MCF 10A (cell line): ENCODE measurements at regions not wholly inside any gene's neighbourhood (a gene's known extent, or its start where the extent isn't known, plus 50 kb on each side); places are given as distances from the start of the nearest gene placed in this dataset.

Experiments
- BruUV-seq: library from RNA; stranded (reverse); fragments of 400-500 nt; replicated peaks from 2 replicates; lab custom pipeline; 2021; lab: Mats Ljungman, UMichigan
- CTCF ChIA-PET: fragments of 300-600 bp; sonication (Branson Sonifier 250); formaldehyde crosslinking; extraction: SDS; loops from one replicate; lab custom pipeline; 2021; ENCODE audit warnings: antibody characterized with exemption, inconsistent platforms; lab: Yijun Ruan, JAX
- POLR2A ChIA-PET: fragments of 300-600, 350-650 bp; sonication (Branson Sonifier 250); formaldehyde crosslinking; extraction: SDS; loops from one replicate; lab custom pipeline; 2020; ENCODE audit warnings: antibody characterized with exemption, inconsistent platforms; lab: Yijun Ruan, JAX
- DNase-seq: peaks from one replicate; pipeline ENCODE4 v3.0.0-alpha.2; 2018; ENCODE audit not compliant: unreplicated experiment
- H3K27ac Mint-ChIP-seq: one replicate; pipeline ENCODE4 v1.8.0; 2022; ENCODE audit warnings: mild to moderate bottlenecking, low read depth, mixed read lengths; ENCODE audit not compliant: unreplicated experiment
- H3K27me3 Mint-ChIP-seq: one replicate; pipeline ENCODE4 v1.8.0; 2022; ENCODE audit warnings: mixed read lengths; ENCODE audit not compliant: insufficient read depth, unreplicated experiment
- H3K36me3 Mint-ChIP-seq: one replicate; pipeline ENCODE4 v1.8.0; 2022; ENCODE audit warnings: mild to moderate bottlenecking, moderate library complexity, mixed read lengths; ENCODE audit not compliant: insufficient read depth, unreplicated experiment
- H3K4me1 Mint-ChIP-seq: one replicate; pipeline ENCODE4 v1.8.0; 2022; ENCODE audit warnings: mixed read lengths; ENCODE audit not compliant: insufficient read depth, unreplicated experiment
- H3K4me3 Mint-ChIP-seq: one replicate; pipeline ENCODE4 v1.8.0; 2022; ENCODE audit warnings: mild to moderate bottlenecking, moderate library complexity, mixed read lengths; ENCODE audit not compliant: unreplicated experiment
- H3K9me3 Mint-ChIP-seq: one replicate; pipeline ENCODE4 v1.8.0; 2022; ENCODE audit warnings: mixed read lengths; ENCODE audit not compliant: unreplicated experiment
- intact Hi-C: fragments of 100-400 bp; cut with micrococcal nuclease; formaldehyde crosslinking; loops from 2 replicates; pipeline ENCODE4 v1.14.1; 2022
- TF ChIP-seq, protein P1 (sequence below): fragments of 200-600 bp; IDR thresholded peaks from one replicate; pipeline ENCODE4 v1.8.0; 2022; ENCODE audit warnings: antibody characterized with exemption, mild to moderate bottlenecking; ENCODE audit not compliant: unreplicated experiment

DNA sequence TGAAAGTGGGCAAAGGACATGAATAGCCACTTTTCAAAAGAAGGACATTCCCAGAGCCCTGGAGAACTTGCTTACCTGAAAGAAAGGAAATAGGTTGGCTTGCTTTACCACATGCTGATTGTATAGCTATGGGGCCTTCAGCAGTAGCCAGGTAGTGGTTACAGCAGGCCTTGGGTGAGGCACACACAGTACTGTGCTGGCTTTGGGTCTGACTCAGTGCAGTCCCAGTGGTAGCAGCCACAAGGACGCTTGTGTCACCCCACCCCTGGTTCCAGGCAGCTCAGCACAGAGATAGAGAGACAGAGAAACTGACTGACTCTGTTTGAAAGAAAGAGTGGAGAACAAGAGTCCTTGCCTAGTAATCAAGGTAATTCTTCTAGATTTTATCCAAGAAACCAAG lies 201.0 kb upstream of the EYS start:
- ChIA-PET CTCF (no interaction called here), POLR2A (no interaction called here)
- BruUV-seq: no TSS peak

DNA sequence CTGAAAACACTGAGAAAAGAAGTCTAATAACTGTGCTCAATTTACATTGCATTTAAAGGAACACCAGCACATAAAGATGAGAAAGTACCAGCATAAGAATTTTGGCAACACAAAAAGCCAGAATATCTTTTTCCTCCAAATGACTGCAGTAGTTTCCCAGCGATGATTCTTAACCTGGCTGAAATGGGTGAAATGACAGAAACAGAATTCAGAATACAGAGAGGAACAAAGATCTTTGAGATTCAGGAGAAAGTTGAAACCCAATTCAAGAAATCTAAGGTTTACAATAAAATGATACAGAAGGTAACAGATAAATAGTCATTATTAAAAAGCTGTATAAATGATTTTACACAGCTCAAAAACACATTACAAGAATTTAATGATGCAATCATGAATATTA lies 197.0 kb upstream of the EYS start:
- Mint-ChIP-seq H3K27me3 (no peaks in the 10 kb centered on the region), H3K36me3 (peaks cover 6% of the 10 kb centered on the region), H3K4me1 (peaks cover 7% of the 10 kb centered on the region), H3K27ac (no peak overlapping the region), H3K9me3 (no peaks in the 10 kb centered on the region), H3K4me3 (no peak overlapping the region)
- POLR2A ChIA-PET: no interaction called here
- intact Hi-C loops: no loop called here
- CTCF ChIA-PET: no interaction called here
- no peak for DNase-seq
- BruUV-seq: no TSS peak
- TF ChIP-seq, protein P1, sequence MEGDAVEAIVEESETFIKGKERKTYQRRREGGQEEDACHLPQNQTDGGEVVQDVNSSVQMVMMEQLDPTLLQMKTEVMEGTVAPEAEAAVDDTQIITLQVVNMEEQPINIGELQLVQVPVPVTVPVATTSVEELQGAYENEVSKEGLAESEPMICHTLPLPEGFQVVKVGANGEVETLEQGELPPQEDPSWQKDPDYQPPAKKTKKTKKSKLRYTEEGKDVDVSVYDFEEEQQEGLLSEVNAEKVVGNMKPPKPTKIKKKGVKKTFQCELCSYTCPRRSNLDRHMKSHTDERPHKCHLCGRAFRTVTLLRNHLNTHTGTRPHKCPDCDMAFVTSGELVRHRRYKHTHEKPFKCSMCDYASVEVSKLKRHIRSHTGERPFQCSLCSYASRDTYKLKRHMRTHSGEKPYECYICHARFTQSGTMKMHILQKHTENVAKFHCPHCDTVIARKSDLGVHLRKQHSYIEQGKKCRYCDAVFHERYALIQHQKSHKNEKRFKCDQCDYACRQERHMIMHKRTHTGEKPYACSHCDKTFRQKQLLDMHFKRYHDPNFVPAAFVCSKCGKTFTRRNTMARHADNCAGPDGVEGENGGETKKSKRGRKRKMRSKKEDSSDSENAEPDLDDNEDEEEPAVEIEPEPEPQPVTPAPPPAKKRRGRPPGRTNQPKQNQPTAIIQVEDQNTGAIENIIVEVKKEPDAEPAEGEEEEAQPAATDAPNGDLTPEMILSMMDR: no peak

More for the DNA sequence above, 201.0 kb upstream of the EYS start:
- no peak for DNase-seq
- Mint-ChIP-seq H3K27ac (no peak overlapping the region), H3K4me1 (no peaks in the 10 kb centered on the region), H3K9me3 (peaks cover 11% of the 10 kb centered on the region), H3K4me3 (no peak overlapping the region), H3K36me3 (peaks cover 6% of the 10 kb centered on the region), H3K27me3 (no peaks in the 10 kb centered on the region)
- intact Hi-C loops: no loop called here
- TF ChIP-seq, protein P1: no peak

DNA sequence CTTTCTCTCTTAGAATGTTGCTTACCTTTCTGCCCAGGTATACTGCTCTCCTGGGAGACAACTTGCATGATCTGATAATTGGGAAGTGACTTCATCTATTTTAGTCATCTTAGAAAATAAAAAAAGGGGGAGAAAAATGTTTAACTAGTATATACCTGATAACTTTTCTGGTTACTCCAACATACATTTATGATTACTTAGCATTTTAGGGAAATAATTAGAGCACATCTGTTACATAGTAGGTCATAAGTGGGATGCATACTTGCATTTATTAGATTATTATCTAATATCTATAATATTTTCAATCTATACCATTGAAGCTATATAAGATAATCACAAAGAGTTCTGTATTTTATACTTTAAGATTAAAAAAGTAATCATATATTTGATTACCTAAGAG lies 193.9 kb upstream of the EYS start:
- no TSS peak for BruUV-seq
- no peak for DNase-seq
- CTCF ChIA-PET: interaction anchor here (0.6 kb wide), 1 partner anchor 331 kb away, joined by 3 read pairs; no protein-coding TSS in a partner anchor
- Mint-ChIP-seq H3K36me3 (peaks cover 5% of the 10 kb centered on the region), H3K4me1 (peaks cover 7% of the 10 kb centered on the region), H3K4me3 (no peak overlapping the region), H3K27ac (no peak overlapping the region), H3K9me3 (peaks cover 8% of the 10 kb centered on the region), H3K27me3 (no peaks in the 10 kb centered on the region)
- TF ChIP-seq, protein P1: no peak
- intact Hi-C loops: no loop called here
- POLR2A ChIA-PET: no interaction called here

DNA sequence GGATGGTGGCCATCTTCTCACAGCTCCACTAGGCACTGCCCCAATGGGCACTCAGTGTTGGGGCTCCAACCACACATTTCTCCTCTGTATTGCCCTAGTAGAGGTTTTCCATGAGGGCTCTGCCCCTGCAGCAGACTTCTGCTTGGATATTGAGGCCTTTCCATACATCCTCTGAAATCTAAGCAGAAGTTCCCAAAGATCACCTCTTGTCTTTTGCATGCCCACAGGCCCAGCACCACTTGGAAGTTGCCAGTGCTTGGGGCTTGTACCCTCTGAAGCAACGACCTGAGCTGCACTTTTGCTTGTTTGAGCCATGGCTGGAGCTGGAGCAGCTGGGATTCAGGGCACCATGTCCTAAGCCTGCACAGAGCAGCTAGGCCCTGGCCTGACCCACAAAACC lies 189.1 kb upstream of the EYS start:
- H3K27ac Mint-ChIP-seq: no peak overlapping the region
- DNase-seq: no peak
- no peak overlapping the region for H3K4me3 Mint-ChIP-seq
- no peaks in the 10 kb centered on the region for H3K27me3 Mint-ChIP-seq
- TF ChIP-seq, protein P1: no peak
- H3K4me1 Mint-ChIP-seq: peaks cover 7% of the 10 kb centered on the region
- intact Hi-C loops: no loop called here
- no TSS peak for BruUV-seq
- H3K9me3 Mint-ChIP-seq: peaks cover 15% of the 10 kb centered on the region
- CTCF ChIA-PET: interaction anchor here (0.7 kb wide), 1 partner anchor 657 kb away, joined by 3 read pairs; no protein-coding TSS in a partner anchor
- H3K36me3 Mint-ChIP-seq: peaks cover 5% of the 10 kb centered on the region
- POLR2A ChIA-PET: no interaction called here
